Ascending aorta (tissue), 2 donors: ENCODE measurements at regions not wholly inside any gene's neighbourhood (a gene's known extent, or its start where the extent isn't known, plus 50 kb on each side); places are given as distances from the start of the nearest gene placed in this dataset.

Experiments used
- DNase-seq, 2 donors: peaks; one replicate each; pipeline ENCODE4 v3.0.0-alpha.2; 2019; ENCODE audit warnings: low spot score in 2 of 2
- H3K27ac ChIP-seq, 2 donors: fragments of 200-600 bp; sonication (generic); one replicate each; pipeline ENCODE4 v1.5.1; 2016 to 2017; ENCODE audit warnings: mild to moderate bottlenecking in 1 of 2
- H3K27me3 ChIP-seq: fragments of 200-600 bp; sonication (generic); one replicate; pipeline ENCODE4 v1.5.1; 2017
- H3K36me3 ChIP-seq, 2 donors: fragments of 200-600 bp; sonication (generic); one replicate each; pipeline ENCODE4 v1.5.1; 2016
- H3K4me1 ChIP-seq, 2 donors: fragments of 200-600 bp; sonication (generic); one replicate each; pipeline ENCODE4 v1.5.1; 2016 to 2017; ENCODE audit warnings: mild to moderate bottlenecking in 1 of 2
- H3K4me3 ChIP-seq, 2 donors: fragments of 200-600 bp; sonication (generic); one replicate each; pipeline ENCODE4 v1.5.1; 2016 to 2017; ENCODE audit warnings: mild to moderate bottlenecking in 1 of 2
- H3K9me3 ChIP-seq, 2 donors: fragments of 200-600 bp; sonication (generic); one replicate each; pipeline ENCODE4 v1.5.1; 2016
- intact Hi-C: fragments of 100-400 bp; cut with DNase I; formaldehyde crosslinking; loops from one replicate; pipeline ENCODE4 v1.15.1; 2023
- TF ChIP-seq, protein P1 (sequence below), 3 experiments: fragments of 200-600 bp in 2 of 3; fragments of 450-650 bp in 1 of 3; sonication (generic) in 2 of 3; IDR thresholded peaks; one replicate each; pipeline ENCODE4 v1.5.1; 2016 to 2019; ENCODE audit warnings: antibody characterized with exemption in 3 of 3, mild to moderate bottlenecking in 1 of 3, moderate library complexity in 1 of 3

- DNase-seq, result no peak
- H3K4me3 ChIP-seq, result no peak overlapping the region
- H3K9me3 ChIP-seq, result no peaks in the 10 kb centered on the region
- TF ChIP-seq, protein P1, sequence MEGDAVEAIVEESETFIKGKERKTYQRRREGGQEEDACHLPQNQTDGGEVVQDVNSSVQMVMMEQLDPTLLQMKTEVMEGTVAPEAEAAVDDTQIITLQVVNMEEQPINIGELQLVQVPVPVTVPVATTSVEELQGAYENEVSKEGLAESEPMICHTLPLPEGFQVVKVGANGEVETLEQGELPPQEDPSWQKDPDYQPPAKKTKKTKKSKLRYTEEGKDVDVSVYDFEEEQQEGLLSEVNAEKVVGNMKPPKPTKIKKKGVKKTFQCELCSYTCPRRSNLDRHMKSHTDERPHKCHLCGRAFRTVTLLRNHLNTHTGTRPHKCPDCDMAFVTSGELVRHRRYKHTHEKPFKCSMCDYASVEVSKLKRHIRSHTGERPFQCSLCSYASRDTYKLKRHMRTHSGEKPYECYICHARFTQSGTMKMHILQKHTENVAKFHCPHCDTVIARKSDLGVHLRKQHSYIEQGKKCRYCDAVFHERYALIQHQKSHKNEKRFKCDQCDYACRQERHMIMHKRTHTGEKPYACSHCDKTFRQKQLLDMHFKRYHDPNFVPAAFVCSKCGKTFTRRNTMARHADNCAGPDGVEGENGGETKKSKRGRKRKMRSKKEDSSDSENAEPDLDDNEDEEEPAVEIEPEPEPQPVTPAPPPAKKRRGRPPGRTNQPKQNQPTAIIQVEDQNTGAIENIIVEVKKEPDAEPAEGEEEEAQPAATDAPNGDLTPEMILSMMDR (IDR thresholded peaks at IDR 0.05), result peak in 2 of 3 experiments; percentile 23 to 37
- intact Hi-C loops, result loop anchor here (2.0 kb wide), 1 partner anchor 743 kb away; no protein-coding TSS in a partner anchor
- H3K36me3 ChIP-seq, result peaks cover 28 to 66% of the 10 kb centered on the region in 2 donors
- H3K27me3 ChIP-seq, result no peaks in the 10 kb centered on the region
- H3K27ac ChIP-seq, result no peak overlapping the region
- no peaks in the 10 kb centered on the region for H3K4me1 ChIP-seq
Measured at GRCh38 chr14:95431199-95432143, 85.0 kb downstream of the SYNE3 start.

DNA sequence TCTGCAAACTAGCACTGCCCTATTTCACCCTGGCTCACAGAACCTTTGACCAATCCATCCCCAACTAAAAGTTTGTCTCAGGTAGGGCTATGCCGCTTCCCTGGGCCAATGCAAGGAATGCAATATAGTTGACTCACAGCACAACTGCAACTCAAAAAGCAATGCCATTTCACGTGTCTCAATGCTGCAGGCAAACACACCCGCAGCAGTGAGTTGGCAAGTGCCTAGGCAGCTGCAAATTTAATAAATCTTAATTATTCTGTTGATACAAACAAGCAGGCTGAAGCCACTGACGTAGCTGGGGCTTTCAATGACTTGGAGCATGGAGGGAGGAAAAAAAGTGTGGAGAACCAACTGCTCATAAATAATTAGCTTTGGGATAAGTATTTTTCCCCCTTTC lies 87.9 kb downstream of the SYNE3 start:
- no peak overlapping the region for H3K27ac ChIP-seq
- no peaks in the 10 kb centered on the region for H3K4me1 ChIP-seq
- TF ChIP-seq, protein P1 (IDR thresholded peaks at IDR 0.05), result no peak
- peaks cover 18 to 48% of the 10 kb centered on the region in 2 donors for H3K36me3 ChIP-seq
- H3K9me3 ChIP-seq, result no peaks in the 10 kb centered on the region
- no peak for DNase-seq
- no peaks in the 10 kb centered on the region for H3K27me3 ChIP-seq
- intact Hi-C loops, result no loop called here
- no peak overlapping the region for H3K4me3 ChIP-seq

- Histone ChIP-seq H3K27ac (no peak overlapping the region), H3K27me3 (no peaks in the 10 kb centered on the region), H3K36me3 (peaks cover 6 to 47% of the 10 kb centered on the region in 2 donors), H3K4me1 (no peaks in the 10 kb centered on the region), H3K4me3 (no peak overlapping the region), H3K9me3 (no peaks in the 10 kb centered on the region)
- DNase-seq, result no peak
- intact Hi-C loops, result no loop called here
- TF ChIP-seq, protein P1 (IDR thresholded peaks at IDR 0.05), result no peak
Measured at GRCh38 chr14:95426116-95426475, 90.4 kb downstream of the SYNE3 start.

DNA sequence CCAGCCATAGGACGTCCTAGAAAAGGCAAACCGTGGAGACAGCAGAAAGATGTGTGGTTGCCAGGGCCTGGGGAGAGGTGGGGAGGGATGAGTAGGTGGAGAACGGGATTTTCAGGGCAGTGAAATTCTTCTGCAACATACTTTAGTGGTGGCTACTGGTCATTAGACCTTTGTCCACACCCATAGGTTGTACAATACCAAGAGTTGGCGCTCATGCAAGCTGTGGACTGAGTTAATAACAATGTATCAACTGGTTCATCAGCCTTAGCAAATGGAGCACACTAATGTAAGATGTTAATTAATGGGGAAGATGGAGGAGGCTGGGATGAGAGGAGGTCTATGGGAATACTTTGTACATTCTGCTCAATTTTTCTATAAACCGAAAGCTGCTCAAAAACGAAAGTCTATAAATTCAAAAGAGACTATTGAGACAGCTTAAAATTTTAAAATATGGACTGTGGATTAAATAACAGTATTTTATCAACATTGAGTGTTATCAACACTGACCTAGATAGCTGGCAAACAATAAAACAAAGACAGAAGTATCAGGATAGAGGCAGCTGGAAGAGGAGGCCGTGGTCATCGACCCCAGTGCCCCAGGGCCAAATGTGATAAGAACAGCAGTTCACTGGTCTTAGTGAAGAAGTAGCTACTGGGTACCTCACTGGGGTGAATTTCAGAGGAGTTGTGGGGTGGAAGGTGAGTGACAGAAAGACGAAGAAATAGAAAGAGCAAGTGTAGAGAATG lies 90.9 kb downstream of the SYNE3 start:
- no peak overlapping the region for H3K4me3 ChIP-seq
- TF ChIP-seq, protein P1 (IDR thresholded peaks at IDR 0.05), result no peak
- intact Hi-C loops, result no loop called here

GRCh38 chr14:95424529-95424928 lies 91.9 kb downstream of the SYNE3 start:
- Histone ChIP-seq H3K27me3 (no peaks in the 10 kb centered on the region), H3K27ac (no peak overlapping the region), H3K36me3 (peaks cover 11 to 56% of the 10 kb centered on the region in 2 donors), H3K4me1 (no peaks in the 10 kb centered on the region), H3K9me3 (no peaks in the 10 kb centered on the region), H3K4me3 (no peak overlapping the region)
- intact Hi-C loops, result no loop called here
- TF ChIP-seq, protein P1 (IDR thresholded peaks at IDR 0.05), result no peak
- DNase-seq, result no peak

More for the DNA sequence above, 90.9 kb downstream of the SYNE3 start:
- DNase-seq, result no peak
- Histone ChIP-seq H3K4me1 (no peaks in the 10 kb centered on the region), H3K27ac (no peak overlapping the region), H3K36me3 (peaks cover 11 to 53% of the 10 kb centered on the region in 2 donors), H3K27me3 (no peaks in the 10 kb centered on the region), H3K9me3 (no peaks in the 10 kb centered on the region)
